ENCODE measurements at regions not wholly inside any gene's neighbourhood (a gene's known extent, or its start where the extent isn't known, plus 50 kb on each side); places are given as distances from the start of the nearest gene placed in this dataset.

- no peaks in the 10 kb centered on the region for H3K9me3 ChIP-seq (ENCODE audit: control insufficient read depth, insufficient read depth, low read depth, low read length)
- CTCF ChIA-PET: interaction anchor here (0.8 to 1.3 kb wide), 2 partner anchors 8 to 59 kb away, joined by 3 to 7 read pairs; no protein-coding TSS in a partner anchor
- peaks cover 3% of the 10 kb centered on the region for H3K4me1 ChIP-seq (ENCODE audit: control insufficient read depth, insufficient read depth, low read length)
- H3K27ac ChIP-seq (ENCODE audit: extremely low read depth, low read depth, low read length): peak overlapping the region; percentile 37; the same call in 1 of the 2 replicates
- no peak overlapping the region for H3K4me3 ChIP-seq (ENCODE audit: low read depth, low read length)
- H3K36me3 ChIP-seq (ENCODE audit: control insufficient read depth in 2 of 2, insufficient read depth in 1 of 2, low read length in 2 of 2): no peaks in the 10 kb centered on the region
- POLR2A ChIA-PET: interaction anchor here (1.4 kb wide), 1 partner anchor 160 kb away, joined by 5 read pairs; no protein-coding TSS in a partner anchor
- TF ChIP-seq YY1 (tag by site-specific recombination; IDR thresholded peaks at IDR 0.05) (no peak), ZNF121 (tag by site-specific recombination; IDR thresholded peaks at IDR 0.05) (no peak), WT1 (tag by site-specific recombination; IDR thresholded peaks at IDR 0.05) (peak; percentile 99), ZSCAN18 (tag by site-specific recombination; IDR thresholded peaks at IDR 0.05) (no peak), ZNF26 (tag by site-specific recombination; IDR thresholded peaks at IDR 0.05) (no peak), ZNF324 (tag by site-specific recombination; IDR thresholded peaks at IDR 0.05) (0 out of 2 replicates have a peak, but pooled peaks have one; percentile 76), ZNF660 (tag by site-specific recombination; IDR thresholded peaks at IDR 0.05) (peak; percentile 77), TRIM28 (IDR thresholded peaks at IDR 0.05; ENCODE audit: borderline replicate concordance, low read length) (peak; percentile 97), ZNF23 (tag by site-specific recombination; IDR thresholded peaks at IDR 0.05; ENCODE audit: borderline replicate concordance) (no peak), PBX3 (CRISPR knock-in tag; IDR thresholded peaks at IDR 0.05) (no peak), ZSCAN30 (tag by site-specific recombination; IDR thresholded peaks at IDR 0.05) (peak; percentile 53; the same call in 1 of the 2 replicates), FEZF1 (tag by site-specific recombination; IDR thresholded peaks at IDR 0.05) (peak; percentile 100), ZNF473 (tag by site-specific recombination; IDR thresholded peaks at IDR 0.05) (no peak), ZNF112 (tag by site-specific recombination; IDR thresholded peaks at IDR 0.05) (no peak), PRDM2 (tag by site-specific recombination; IDR thresholded peaks at IDR 0.05; ENCODE audit: borderline replicate concordance) (no peak), ZNF292 (tag by site-specific recombination; IDR thresholded peaks at IDR 0.05; ENCODE audit: borderline replicate concordance, low read depth) (no peak), ZNF830 (tag by site-specific recombination; IDR thresholded peaks at IDR 0.05; ENCODE audit: low read depth) (no peak), SETDB1 (IDR thresholded peaks at IDR 0.05; ENCODE audit: insufficient read length, low read length) (no peak), ZNF280D (tag by site-specific recombination; IDR thresholded peaks at IDR 0.05) (no peak), ZNF776 (tag by site-specific recombination; IDR thresholded peaks at IDR 0.05; ENCODE audit: borderline replicate concordance) (no peak), GLI4 (tag by site-specific recombination; IDR thresholded peaks at IDR 0.05) (no peak), ZNF221 (tag by site-specific recombination; IDR thresholded peaks at IDR 0.05; ENCODE audit: borderline replicate concordance) (no peak), ZNF560 (tag by site-specific recombination; IDR thresholded peaks at IDR 0.05; ENCODE audit: borderline replicate concordance) (no peak), ZNF747 (tag by site-specific recombination; IDR thresholded peaks at IDR 0.05) (no peak)
Observed at GRCh38 chr4:128393101-128393704, 105.6 kb upstream of the PGRMC2 start.

Data from HEK293 (cell line).